ENCODE measurements at regions not wholly inside any gene's neighbourhood (a gene's known extent, or its start where the extent isn't known, plus 50 kb on each side); places are given as distances from the start of the nearest gene placed in this dataset.
"Not testable (repeated sequence)": the region's sequence is repeated elsewhere in the genome, so short reads cannot be mapped to it uniquely, and the experiment has no call there.

- DNase-seq, result no peak
Observed at GRCh38 chr3:43236008-43236407, 50.3 kb upstream of the SNRK start.

- DNase-seq, result no peak
Observed at GRCh38 chr3:43233062-43233461, 53.3 kb upstream of the SNRK start.

DNA sequence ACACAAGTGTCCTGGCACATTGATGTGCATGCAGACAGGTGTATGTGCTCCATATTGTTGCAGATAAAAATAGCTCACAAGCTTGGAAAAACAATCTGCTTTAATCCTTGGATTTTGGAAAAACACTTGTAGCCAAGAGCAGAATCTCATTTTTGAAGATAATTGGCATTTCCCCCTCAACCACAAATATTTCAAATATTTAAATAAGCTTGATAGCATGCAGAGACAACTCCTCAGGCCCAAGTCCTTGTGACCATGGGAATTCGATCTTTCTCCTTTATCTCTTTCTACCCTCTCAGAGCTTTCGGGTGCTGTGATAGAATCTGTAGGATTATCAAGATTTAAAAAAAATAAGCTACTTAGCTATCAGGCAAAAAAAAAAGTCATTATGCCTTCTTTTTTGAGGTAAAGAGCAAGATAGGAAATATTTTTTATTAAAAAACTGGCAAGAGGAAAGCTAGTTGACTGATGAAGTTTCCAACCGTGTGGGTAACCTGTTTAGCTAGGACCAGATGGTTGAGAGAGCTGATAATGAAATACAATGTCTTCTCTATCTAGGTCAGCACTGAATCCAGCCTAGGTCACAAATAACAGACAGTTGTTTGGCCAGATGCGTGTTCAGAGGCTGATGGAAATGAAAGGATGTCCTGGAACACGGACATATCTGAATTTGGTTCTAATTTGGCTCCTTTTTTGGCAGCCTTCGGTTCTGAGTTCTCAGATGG is 54.9 kb upstream of the SNRK start:
- no peak for DNase-seq

GRCh38 chr3:43229865-43230264 is 56.5 kb upstream of the SNRK start:
- DNase-seq, result not testable (repeated sequence)

- not testable (repeated sequence) for DNase-seq
Observed at GRCh38 chr3:43227685-43228084, 58.7 kb upstream of the SNRK start.

GRCh38 chr3:43224405-43225073 is 61.8 kb upstream of the SNRK start:
- no peak for DNase-seq

- DNase-seq, result no peak
Observed at GRCh38 chr3:43223670-43224364, 62.5 kb upstream of the SNRK start.

- DNase-seq, result no peak
Observed at GRCh38 chr3:43222590-43222989, 63.8 kb upstream of the SNRK start.

DNA sequence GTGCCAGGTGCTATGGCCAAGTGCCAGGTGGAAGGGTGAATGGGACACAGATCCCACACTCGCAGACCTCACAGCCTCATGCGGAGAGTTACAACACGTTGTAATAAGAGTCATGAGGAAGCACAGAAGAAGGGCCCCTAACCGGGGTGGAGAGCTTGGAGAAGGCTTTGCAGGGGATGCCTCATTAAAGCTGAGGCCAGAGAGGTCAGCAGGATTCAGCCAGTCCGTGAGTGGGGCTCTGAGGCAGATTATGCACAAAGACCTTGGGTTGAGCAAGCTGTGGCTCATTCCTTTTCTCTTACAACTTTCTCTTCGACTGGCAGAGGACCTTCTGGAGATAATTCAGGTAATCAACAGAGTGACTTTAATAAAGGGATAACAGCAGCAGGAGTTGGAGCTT is 65.3 kb upstream of the SNRK start:
- DNase-seq, result no peak

- no peak for DNase-seq
Observed at GRCh38 chr3:43219616-43220015, 66.7 kb upstream of the SNRK start.

- DNase-seq, result no peak
Observed at GRCh38 chr3:43218921-43219320, 67.4 kb upstream of the SNRK start.

DNA sequence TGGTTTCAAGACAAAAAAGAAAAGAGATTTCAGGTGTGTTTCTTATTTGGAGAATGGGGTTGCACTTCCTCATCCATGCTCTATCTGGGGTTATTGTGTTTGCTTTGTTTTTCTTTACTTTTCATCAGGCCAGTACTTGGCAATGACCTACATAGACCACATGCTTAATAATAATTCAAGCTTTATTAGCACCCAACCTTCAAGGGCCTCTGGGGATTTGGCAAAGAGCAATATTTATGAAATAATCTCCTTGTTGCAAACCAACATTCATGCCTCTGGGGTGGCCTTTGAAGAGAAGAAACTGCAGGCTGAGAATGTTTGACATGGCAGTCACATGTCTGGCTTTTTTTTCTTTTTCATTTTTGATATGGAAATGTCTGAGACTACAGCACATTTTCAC is 68.2 kb upstream of the SNRK start:
- DNase-seq, result no peak

GRCh38 chr3:43217633-43218032 is 68.7 kb upstream of the SNRK start:
- no peak for DNase-seq

DNA sequence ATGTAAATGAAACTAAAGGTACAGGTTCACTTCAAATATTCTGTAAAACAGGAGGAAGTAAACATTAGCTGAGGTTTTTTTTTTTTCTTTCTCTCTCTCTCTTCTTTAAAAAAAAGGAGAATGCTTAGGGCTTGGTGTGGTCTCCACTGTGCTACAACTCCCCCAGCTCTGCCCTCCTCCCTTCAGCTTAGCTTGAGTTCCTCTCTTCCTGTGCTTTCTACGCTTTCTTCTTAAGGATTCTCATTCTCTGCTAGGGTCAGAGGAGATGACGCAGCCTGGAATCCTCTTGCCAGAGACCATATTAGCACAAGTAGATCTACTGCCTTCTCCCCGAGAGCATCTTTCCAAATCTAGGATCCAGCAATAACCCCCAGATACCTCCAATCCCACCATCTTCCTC is 69.1 kb upstream of the SNRK start:
- no peak for DNase-seq

GRCh38 chr3:43215663-43216275 is 70.6 kb upstream of the SNRK start:
- DNase-seq, result no peak

GRCh38 chr3:43215138-43215537 is 71.2 kb upstream of the SNRK start:
- DNase-seq, result no peak

DNA sequence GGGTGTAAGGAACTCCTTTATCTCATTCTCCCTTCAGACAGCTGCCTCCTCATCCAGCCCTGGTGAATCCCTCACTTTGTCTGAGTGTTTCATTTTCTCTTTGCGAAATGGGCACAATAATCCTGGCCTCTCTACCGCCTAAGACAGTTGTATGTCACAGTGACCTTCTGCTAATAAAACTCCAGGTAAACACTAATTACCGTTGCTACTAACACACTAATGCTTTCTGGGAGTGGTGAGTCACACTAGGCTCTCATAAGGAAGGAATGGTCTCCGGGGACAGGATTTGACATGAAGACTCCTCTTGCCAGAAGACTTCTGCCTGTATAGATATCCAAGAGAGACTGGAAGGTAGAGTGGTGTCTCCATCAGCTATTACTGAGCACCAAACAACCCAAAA is 71.7 kb upstream of the SNRK start:
- no peak for DNase-seq

- DNase-seq, result no peak
Observed at GRCh38 chr3:43213631-43214030, 72.7 kb upstream of the SNRK start.

GRCh38 chr3:43212914-43213611 is 73.3 kb upstream of the SNRK start:
- no peak for DNase-seq

DNA sequence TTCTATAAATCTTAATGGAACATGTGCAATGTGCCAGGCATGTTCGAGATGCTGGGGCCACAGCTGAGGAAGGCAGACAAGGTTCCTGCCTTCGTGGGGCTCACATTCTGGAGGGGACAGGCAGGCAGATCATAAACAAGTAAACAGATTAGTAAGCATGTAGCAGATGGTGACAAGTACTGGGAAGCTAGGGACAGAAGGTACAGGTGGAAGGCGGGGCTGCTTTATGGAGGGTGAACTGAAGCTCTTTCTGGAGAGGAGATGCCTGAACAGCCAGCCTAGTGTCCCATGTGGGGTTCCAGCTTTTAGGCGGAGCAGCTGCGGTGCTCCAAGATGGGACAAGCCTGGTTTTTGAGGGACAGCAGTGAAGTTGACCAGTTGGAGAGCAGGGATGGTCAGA is 74.7 kb upstream of the SNRK start:
- DNase-seq, result no peak

DNA sequence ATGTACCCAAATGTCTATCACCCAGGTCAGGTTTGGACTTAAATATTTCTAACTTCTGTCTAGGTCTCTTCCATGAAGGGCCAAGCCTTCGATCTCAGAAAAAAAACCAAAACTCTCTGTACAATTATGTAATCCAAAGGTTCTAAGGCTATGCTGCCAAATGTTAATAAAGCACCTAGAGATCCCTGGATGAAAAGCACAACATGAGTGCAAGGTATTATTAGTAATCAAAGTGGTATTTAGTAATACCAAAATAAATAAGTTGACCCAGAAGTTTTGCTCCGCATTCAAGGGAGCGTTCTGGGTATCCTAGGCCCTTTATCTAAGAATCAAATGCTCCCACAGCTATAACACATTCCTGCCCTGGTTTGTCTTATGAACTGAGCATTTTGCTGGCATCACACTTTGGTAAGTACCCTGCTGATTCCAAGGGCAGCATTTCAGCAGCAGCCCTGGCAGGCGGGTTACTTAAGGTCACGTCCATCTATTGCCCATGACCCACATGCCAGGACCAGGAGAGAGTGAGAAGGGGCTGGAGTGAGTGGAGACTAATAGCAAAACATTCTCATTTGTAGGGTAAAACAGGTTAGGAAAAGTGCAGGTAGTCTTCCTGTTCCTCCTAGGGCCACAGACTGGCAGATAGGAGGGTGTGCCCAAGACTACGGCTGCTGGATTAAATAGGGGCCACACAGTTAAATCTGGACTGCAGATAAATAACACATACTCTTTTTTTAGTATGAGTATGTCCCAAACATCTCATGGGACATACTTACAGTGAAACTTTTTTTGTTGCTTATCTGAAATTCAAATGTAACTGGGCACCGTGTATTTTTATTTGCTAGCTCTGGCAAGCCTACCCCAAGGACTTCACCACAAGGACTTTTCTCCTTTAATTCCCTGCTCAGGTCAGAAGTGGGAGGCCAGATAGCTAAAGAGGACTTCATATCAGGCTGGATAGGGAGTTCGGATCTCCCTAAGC is 76.0 kb upstream of the SNRK start:
- no peak for DNase-seq

- DNase-seq, result no peak
Observed at GRCh38 chr3:43207628-43208085, 78.7 kb upstream of the SNRK start.
